Thymus (tissue), 11 donors: ENCODE measurements at regions not wholly inside any gene's neighbourhood (a gene's known extent, or its start where the extent isn't known, plus 50 kb on each side); places are given as distances from the start of the nearest gene placed in this dataset.
"Not testable (repeated sequence)": the region's sequence is repeated elsewhere in the genome, so short reads cannot be mapped to it uniquely, and the experiment has no call there.

Experiments used
- DNase-seq, 9 donors: peaks; one replicate each; pipeline ENCODE4 v3.0.0-alpha.2; 2013; ENCODE audit warnings: low spot score in 9 of 9, low read depth in 6 of 9, missing footprints in 1 of 9
- H3K27ac ChIP-seq, 2 donors: one replicate each; pipeline ENCODE4 v1.5.1; 2013; ENCODE audit warnings: control low read depth in 1 of 2, low read depth in 1 of 2, low read length in 1 of 2, mild to moderate bottlenecking in 1 of 2, moderate library complexity in 1 of 2
- H3K27me3 ChIP-seq, 2 donors: one replicate each; pipeline ENCODE4 v1.5.1; 2013; ENCODE audit warnings: low read length in 1 of 2; ENCODE audit not compliant: control insufficient read depth in 2 of 2, insufficient read depth in 1 of 2
- H3K36me3 ChIP-seq, 2 donors: one replicate each; pipeline ENCODE4 v1.5.1; 2013; ENCODE audit warnings: low read length in 1 of 2, mild to moderate bottlenecking in 1 of 2, moderate library complexity in 1 of 2; ENCODE audit not compliant: control insufficient read depth in 2 of 2, insufficient read depth in 2 of 2
- H3K4me1 ChIP-seq, 2 donors: one replicate each; pipeline ENCODE4 v1.5.1; 2013; ENCODE audit warnings: low read length in 2 of 2; ENCODE audit not compliant: control insufficient read depth in 2 of 2, insufficient read depth in 2 of 2
- H3K4me3 ChIP-seq, 2 donors: one replicate each; pipeline ENCODE4 v1.5.1; 2013; ENCODE audit warnings: low read length in 2 of 2, control low read depth in 1 of 2, mild to moderate bottlenecking in 1 of 2
- H3K9me3 ChIP-seq, 2 donors: one replicate each; pipeline ENCODE4 v1.5.1; 2013; ENCODE audit warnings: low read length in 1 of 2, mild to moderate bottlenecking in 1 of 2; ENCODE audit not compliant: control insufficient read depth in 2 of 2, insufficient read depth in 1 of 2
- WGBS: extraction: QIAGEN DNeasy Blood & Tissue Kit; methylation state at CpG from one replicate; pipeline ENCODE4 v1.1.7; 2013; 5-methylcytosine and 5-hydroxymethylcytosine counted together
- donor health status: healthy.

GRCh38 chr13:28607187-28607955, 51.6 kb upstream of the POMP start:
- DNase-seq, result no peak
- H3K36me3 ChIP-seq, result no peaks in the 10 kb centered on the region
- no peak overlapping the region for H3K4me3 ChIP-seq
- no peak overlapping the region for H3K27ac ChIP-seq
- peaks cover 3 to 14% of the 10 kb centered on the region in 2 donors for H3K4me1 ChIP-seq
- H3K27me3 ChIP-seq, result no peaks in the 10 kb centered on the region
- 89% methylated on average over 8 of the region's 8 CpGs for WGBS
- no peaks in the 10 kb centered on the region for H3K9me3 ChIP-seq

- H3K27ac ChIP-seq, result no peak overlapping the region
- H3K4me3 ChIP-seq, result no peak overlapping the region
- peaks cover 3 to 6% of the 10 kb centered on the region in 2 donors for H3K4me1 ChIP-seq
- no peaks in the 10 kb centered on the region for H3K9me3 ChIP-seq
- H3K36me3 ChIP-seq, result no peaks in the 10 kb centered on the region
- DNase-seq, result no peak
- 83% methylated on average over 5 of the region's 5 CpGs for WGBS
- no peaks in the 10 kb centered on the region for H3K27me3 ChIP-seq
Observed at GRCh38 chr13:28606466-28606865, 52.5 kb upstream of the POMP start.

- not testable (repeated sequence) for H3K36me3 ChIP-seq, H3K4me3 ChIP-seq, H3K27ac ChIP-seq, H3K27me3 ChIP-seq, H3K9me3 ChIP-seq, H3K4me1 ChIP-seq, DNase-seq
- 96% methylated on average over 3 of the region's 3 CpGs for WGBS
Observed at GRCh38 chr13:28605147-28605546, 53.8 kb upstream of the POMP start.

- 82% methylated on average over 6 of the region's 6 CpGs for WGBS
- Histone ChIP-seq H3K27me3 (no peaks in the 10 kb centered on the region), H3K9me3 (no peaks in the 10 kb centered on the region), H3K4me1 (no peaks in the 10 kb centered on the region), H3K36me3 (no peaks in the 10 kb centered on the region), H3K27ac (no peak overlapping the region), H3K4me3 (no peak overlapping the region)
- DNase-seq, result no peak
Observed at GRCh38 chr13:28603043-28603664, 55.8 kb upstream of the POMP start.

GRCh38 chr13:28602580-28602979, 56.4 kb upstream of the POMP start:
- Histone ChIP-seq H3K9me3 (no peaks in the 10 kb centered on the region), H3K27ac (no peak overlapping the region), H3K27me3 (no peaks in the 10 kb centered on the region), H3K36me3 (no peaks in the 10 kb centered on the region), H3K4me1 (no peaks in the 10 kb centered on the region), H3K4me3 (no peak overlapping the region)
- 98% methylated on average over 2 of the region's 2 CpGs for WGBS
- no peak for DNase-seq

- Histone ChIP-seq H3K9me3 (no peaks in the 10 kb centered on the region), H3K27me3 (no peaks in the 10 kb centered on the region), H3K27ac (no peak overlapping the region), H3K4me1 (no peaks in the 10 kb centered on the region), H3K36me3 (no peaks in the 10 kb centered on the region), H3K4me3 (no peak overlapping the region)
- 96% methylated on average over 3 of the region's 3 CpGs for WGBS
- no peak for DNase-seq
Observed at GRCh38 chr13:28601581-28601980, 57.3 kb upstream of the POMP start.

- H3K27me3 ChIP-seq, result no peaks in the 10 kb centered on the region
- no peaks in the 10 kb centered on the region for H3K9me3 ChIP-seq
- no peak overlapping the region for H3K4me3 ChIP-seq
- DNase-seq, result no peak
- 90% methylated on average over 3 of the region's 3 CpGs for WGBS
- H3K4me1 ChIP-seq, result no peaks in the 10 kb centered on the region
- H3K27ac ChIP-seq, result no peak overlapping the region
- H3K36me3 ChIP-seq, result no peaks in the 10 kb centered on the region
Observed at GRCh38 chr13:28597641-28598040, 61.3 kb upstream of the POMP start.

GRCh38 chr13:28590461-28590860, 68.5 kb upstream of the POMP start:
- no peak overlapping the region for H3K27ac ChIP-seq
- DNase-seq, result no peak
- no peaks in the 10 kb centered on the region for H3K36me3 ChIP-seq
- no peaks in the 10 kb centered on the region for H3K27me3 ChIP-seq
- no peaks in the 10 kb centered on the region for H3K4me1 ChIP-seq
- no peak overlapping the region for H3K4me3 ChIP-seq
- H3K9me3 ChIP-seq, result no peaks in the 10 kb centered on the region
- WGBS, result 98% methylated on average over 12 of the region's 12 CpGs

- H3K9me3 ChIP-seq, result no peaks in the 10 kb centered on the region
- no peaks in the 10 kb centered on the region for H3K27me3 ChIP-seq
- no peak for DNase-seq
- no peak overlapping the region for H3K27ac ChIP-seq
- 92% methylated on average over 5 of the region's 5 CpGs for WGBS
- no peak overlapping the region for H3K4me3 ChIP-seq
- no peaks in the 10 kb centered on the region for H3K36me3 ChIP-seq
- no peaks in the 10 kb centered on the region for H3K4me1 ChIP-seq
Observed at GRCh38 chr13:28588296-28588695, 70.6 kb upstream of the POMP start.
